IPS DF 19.7 (cell line): ENCODE measurements at regions not wholly inside any gene's neighbourhood (a gene's known extent, or its start where the extent isn't known, plus 50 kb on each side); places are given as distances from the start of the nearest gene placed in this dataset.
"Not testable (repeated sequence)": the region's sequence is repeated elsewhere in the genome, so short reads cannot be mapped to it uniquely, and the experiment has no call there.

Source experiments
- DNase-seq: peaks from one replicate; pipeline ENCODE4 v3.0.0-alpha.2; 2013; ENCODE audit warnings: low read depth, low spot score

DNA sequence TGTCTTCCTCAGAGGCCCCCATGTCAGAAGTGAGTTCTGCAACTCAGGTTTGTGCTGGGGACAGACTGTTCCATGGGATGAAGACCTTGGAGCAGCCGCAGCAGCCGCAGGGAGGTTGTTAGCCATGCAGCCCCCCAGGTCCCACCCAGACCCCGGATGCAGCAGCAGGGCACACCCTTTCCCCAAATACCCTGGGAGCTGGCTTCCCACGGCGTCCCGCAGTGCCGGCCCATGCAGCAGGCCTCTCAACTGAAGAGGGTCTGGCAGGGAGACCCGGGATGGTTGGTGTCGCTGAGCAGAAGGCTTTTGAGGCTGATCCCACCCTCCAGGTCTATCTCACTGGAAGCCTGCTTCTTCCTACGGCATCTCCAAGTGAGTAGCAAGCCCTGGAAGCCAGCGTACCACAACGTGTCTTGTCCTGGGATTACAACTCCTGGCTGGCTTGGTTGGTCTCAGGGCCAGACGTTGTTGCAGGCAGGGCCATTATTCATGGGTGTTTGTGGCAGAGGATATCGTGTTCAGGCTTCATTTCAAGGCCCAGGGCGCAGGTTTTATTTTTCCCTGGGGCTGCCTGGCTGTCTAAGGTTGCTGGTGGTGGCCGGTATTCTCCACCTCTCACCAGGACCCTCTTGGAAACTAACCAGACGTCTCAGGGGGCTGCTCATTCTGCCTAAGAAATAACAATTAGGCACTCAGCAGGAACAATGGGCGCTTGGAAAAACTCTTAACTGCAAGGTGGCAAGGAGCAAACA lies 223.2 kb downstream of the C16orf95 start:
- no peak for DNase-seq

- DNase-seq = no peak
These were observed 222.7 kb downstream of the C16orf95 start for GRCh38 chr16:87094556-87094865.

DNA sequence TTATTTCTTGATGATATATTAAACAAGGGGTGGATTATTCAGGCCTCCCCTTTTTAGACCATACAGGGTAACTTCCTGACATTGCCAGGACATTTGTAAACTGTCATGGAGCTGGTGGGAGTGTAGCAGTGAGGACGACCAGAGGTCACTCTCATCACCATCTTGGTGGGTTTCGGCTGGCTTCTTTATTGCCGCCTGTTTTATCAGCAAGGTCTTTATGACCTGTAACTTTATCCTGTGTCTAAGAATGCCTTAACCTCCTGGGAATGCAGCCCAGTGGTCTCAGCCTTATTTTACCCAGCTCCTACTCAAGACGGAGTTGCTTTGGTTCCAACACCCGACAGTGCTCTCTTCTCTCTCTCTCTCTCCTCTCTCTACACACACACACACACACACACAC lies 221.9 kb downstream of the C16orf95 start:
- no peak for DNase-seq

DNA sequence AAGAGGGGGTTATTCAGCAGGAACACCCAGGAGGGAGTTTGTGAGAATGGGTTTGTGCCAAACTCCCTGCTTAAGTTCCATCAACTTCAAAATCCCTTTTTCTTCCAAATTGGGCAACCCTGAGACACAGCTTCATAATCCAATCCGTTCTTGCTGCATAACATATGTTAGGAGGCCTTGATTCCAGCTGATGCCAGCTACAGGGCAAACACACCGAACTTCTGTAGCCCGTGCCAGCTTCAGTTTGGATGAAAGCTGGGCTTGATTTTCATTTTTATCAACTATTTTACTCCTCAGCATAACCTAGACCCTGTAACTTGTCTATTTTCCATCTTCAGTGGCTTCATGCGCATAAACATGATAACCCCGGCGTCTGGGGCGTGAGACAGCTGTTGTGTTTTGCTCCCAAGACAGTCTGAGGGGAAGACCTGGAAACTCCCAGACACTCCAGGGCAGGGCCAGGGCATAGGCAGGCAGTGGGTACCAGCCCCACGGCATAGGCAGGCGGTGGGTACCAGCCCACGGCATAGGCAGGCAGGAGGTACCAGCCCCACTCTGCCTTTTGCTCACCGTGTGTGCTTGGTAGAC lies 220.4 kb downstream of the C16orf95 start:
- no peak for DNase-seq

DNA sequence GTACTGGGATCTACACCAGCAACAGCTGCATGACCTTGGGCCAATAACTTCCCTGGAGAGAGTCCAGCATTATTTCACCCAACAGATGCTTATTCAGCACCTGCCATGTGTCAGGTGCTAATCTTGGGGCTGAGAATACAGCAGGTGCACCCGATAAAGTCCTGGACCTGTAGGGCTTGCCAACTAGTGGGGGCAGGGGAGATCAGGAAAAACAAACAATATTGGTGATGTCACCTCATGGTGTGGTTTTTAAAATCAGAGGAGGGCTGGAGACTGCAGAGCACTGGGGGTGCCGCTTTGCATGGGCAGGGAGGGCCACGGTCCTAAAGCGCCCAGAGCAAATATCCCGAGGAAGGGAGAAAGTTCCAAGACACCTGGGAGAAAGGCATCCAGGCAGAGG lies 218.8 kb downstream of the C16orf95 start:
- no peak for DNase-seq

- no peak for DNase-seq
These were observed 218.0 kb downstream of the C16orf95 start for GRCh38 chr16:87098976-87099720.

DNA sequence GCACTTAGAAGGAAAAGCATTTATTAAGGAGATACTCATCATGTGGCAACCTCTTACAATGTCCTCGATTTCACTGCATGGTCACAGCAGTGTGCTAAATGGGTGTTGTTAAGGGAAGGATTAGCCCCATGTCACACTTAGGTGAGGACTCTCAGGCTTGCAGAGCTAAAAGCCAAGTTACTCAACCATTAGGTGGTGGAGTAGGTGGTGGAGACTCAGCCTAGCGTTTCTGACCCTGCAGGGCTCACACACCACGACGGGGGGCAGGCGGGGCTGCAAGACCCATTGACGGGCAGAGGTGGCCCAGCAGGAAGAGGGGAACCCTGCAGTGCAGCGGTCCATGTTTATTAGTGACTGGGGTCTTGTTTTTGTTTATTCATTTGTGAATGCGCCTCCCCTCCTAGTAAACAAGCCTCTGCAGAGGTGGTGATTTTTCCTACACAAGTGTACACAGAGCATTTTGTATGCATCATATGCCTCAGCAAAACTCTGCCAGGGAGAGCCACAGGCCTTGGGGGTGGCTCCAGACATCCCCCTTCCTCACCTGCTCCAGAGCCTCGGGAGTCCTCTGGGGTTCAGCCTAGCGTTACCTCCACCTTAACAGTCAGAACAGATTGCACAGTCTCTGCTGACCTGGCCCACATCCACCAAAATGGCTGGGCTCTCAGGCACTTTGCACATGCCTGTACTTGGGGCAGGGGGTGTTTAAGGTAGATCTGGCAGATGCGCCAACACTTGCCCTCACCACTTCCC lies 216.7 kb downstream of the C16orf95 start:
- no peak for DNase-seq

- DNase-seq = no peak
These were observed 215.3 kb downstream of the C16orf95 start for GRCh38 chr16:87101903-87102302.

DNA sequence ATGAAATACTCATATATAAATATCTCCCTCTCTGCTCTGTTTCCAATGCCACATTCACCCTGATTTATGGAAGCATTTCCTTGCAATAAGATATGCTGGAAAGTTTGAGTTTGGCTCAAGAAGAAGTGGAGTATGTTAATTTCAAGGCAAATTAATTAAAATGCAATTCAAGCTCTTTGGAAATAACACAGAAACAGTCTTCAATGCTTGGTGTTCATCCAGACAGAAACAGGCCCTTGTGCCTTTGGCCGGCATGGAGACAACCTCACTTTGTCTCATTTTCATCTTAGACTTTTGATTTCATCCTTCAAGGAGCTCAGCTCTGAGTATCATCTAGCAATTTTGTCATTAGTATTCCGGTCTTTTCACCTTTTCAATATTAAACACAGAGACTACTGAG lies 210.0 kb downstream of the C16orf95 start:
- DNase-seq = no peak

DNA sequence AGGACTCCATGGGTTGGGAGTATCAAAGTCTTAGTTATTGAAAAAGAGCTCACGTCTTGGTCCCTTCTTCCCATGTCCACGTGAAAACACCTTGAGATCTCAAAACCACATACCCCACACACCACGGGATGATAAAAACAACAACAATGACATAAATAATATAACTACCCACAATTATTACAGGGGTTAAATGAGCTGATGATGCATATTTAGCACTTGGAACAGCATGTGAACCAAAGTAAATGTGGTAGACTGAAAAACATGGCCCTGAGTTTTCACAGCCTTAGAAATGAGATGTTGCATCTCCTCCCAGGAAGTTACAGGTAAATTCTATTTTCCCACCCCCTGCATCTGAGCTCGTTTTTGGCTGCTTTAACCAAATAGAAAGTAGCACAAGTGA lies 208.9 kb downstream of the C16orf95 start:
- no peak for DNase-seq

DNA sequence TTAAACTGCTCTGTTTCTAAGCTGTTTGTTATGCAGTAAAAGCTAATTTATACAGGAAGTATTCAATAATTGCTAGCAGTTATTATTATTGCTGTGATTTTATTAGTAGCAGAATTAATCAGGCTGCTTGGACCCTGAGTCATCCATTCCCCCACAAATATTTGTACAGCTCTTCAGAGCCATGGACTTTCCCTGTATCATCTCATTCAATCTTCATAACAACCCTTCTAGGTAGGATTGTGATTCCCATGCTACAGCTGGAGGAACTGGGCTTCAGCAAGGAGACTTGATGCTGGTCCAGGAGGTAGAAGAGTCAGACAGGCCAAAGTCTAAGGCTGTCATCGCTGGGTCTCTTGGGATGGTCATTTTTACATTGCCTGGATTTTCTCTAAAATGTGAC lies 208.3 kb downstream of the C16orf95 start:
- no peak for DNase-seq

- no peak for DNase-seq
These were observed 202.4 kb downstream of the C16orf95 start for GRCh38 chr16:87114832-87115231.

- no peak for DNase-seq
These were observed 201.5 kb downstream of the C16orf95 start for GRCh38 chr16:87115646-87116045.

DNA sequence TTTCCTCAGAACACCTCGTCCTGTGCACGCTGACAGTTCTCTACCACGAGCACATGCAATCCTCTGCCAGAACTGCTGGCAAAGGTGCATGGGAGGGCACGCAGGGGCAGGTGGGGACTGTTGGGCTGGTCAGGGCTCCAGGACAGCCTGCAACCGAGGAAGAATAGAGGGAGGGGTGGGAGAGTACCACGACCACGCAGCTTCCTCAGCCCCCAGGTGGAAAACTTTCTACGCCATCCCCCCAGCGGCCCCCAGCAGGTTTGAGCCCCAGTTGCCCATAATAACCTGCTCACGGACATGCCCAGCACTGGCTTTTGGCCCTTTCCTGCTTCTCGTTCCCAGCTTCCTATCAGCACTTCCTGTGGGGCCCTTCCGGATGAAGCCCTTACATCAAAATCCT lies 199.3 kb downstream of the C16orf95 start:
- DNase-seq = no peak

DNA sequence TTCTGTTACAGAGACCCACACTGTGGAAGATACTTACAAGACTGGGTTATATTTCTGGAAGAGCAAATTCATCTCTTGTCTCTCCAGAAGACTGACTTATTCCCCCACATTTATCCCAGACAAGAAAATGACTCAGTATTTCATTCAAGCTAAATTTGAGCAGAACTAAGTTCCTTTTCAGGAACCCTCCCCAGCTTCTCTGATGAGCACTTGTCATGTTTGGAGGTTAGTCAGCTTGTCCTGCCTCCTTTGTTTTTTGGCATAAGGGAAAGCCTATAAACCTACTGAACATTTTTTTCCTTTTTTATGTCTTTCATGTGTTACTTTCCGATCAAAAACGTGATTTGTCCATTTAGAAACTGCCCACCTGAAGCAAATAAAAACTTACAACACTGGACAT lies 198.0 kb downstream of the C16orf95 start:
- no peak for DNase-seq

GRCh38 chr16:87119748-87120147 lies 197.4 kb downstream of the C16orf95 start:
- DNase-seq = no peak

DNA sequence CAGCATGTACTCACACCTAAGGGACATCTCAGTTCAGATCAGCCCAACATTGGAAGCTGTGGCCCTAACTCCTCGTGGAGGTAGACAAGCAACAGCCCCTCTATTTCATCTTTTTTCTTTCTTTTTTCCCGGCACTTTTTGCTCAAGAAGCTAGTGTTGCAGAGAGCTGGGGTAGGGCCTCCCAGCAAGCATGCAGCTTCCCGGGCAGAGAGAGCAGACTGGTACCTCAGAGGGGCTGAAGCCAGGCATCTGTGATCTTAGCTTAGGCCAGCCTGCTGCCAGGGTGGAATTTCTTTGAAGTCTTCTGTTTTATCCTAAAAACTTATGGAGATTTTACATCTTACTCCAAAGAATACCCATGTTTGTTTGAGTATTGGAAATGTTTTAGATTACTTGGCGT lies 195.4 kb downstream of the C16orf95 start:
- no peak for DNase-seq

- no peak for DNase-seq
These were observed 193.7 kb downstream of the C16orf95 start for GRCh38 chr16:87123356-87124001.

DNA sequence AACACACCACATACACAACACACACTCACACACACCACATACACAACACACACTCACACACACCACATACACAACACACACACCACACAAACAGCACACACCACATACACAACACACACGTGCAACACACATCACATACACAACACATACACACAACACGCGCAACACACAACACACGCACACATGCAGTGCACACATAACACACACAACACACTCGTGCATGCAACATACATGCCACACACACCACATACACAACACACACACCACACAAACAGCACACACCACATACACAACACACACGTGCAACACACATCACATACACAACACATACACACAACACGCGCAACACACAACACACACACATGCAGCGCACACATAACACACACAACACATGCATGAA lies 192.8 kb downstream of the C16orf95 start:
- DNase-seq = not testable (repeated sequence)

- DNase-seq = no peak
These were observed 191.7 kb downstream of the C16orf95 start for GRCh38 chr16:87125206-87126155.
